ENCODE measurements at regions not wholly inside any gene's neighbourhood (a gene's known extent, or its start where the extent isn't known, plus 50 kb on each side); places are given as distances from the start of the nearest gene placed in this dataset.
"Not testable (repeated sequence)": the region's sequence is repeated elsewhere in the genome, so short reads cannot be mapped to it uniquely, and the experiment has no call there.

GRCh38 chr2:130251873-130252620 lies 53.8 kb upstream of the TUBA3E start:
- no peaks in the 10 kb centered on the region for H3K9me2 ChIP-seq (ENCODE audit: insufficient read depth)

DNA sequence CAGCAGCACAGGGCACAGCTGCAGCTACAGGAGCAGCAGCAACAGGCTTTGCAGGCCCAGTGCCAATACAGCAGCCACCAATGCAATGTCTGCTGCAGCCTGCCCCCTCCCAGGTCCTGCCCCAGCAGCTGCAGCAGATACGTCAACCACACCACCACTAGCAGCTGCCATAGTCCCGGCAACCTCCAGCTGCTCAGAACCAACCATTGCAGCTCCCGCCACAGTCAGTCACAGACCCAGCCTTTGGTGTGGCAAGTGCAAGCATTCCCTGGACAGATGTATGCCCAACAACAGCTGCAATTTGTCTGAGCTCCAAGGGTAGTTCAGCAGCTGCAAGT lies 53.3 kb upstream of the TUBA3E start:
- Histone ChIP-seq H3F3A (ENCODE audit: insufficient read depth) (no peaks in the 10 kb centered on the region), H3K9me2 (ENCODE audit: insufficient read depth) (no peaks in the 10 kb centered on the region), H3K27me3 (replicated peaks; ENCODE audit: insufficient read depth) (peaks cover 35% of the 10 kb centered on the region), H2AFZ (no peak overlapping the region), H4K20me1 (ENCODE audit: insufficient read depth) (no peaks in the 10 kb centered on the region), H3K4me3 (no peak overlapping the region), H3K4me2 (ENCODE audit: unreplicated experiment) (no peak overlapping the region), H3K79me2 (ENCODE audit: insufficient read depth) (no peaks in the 10 kb centered on the region), H3K4me1 (ENCODE audit: insufficient read depth) (no peaks in the 10 kb centered on the region), H3K9me3 (ENCODE audit: low read depth) (no peaks in the 10 kb centered on the region), H3K27ac (no peak overlapping the region), H3K36me3 (ENCODE audit: low read depth) (no peaks in the 10 kb centered on the region), H3K9ac (no peak overlapping the region)
- TF ChIP-seq EZH2 (IDR thresholded peaks at IDR 0.05; ENCODE audit: insufficient read depth, poor library complexity, severe bottlenecking) = no peak
- in situ Hi-C loops (cut with MboI) = no loop called here
- 2 to 3% methylated on average over 3 of the region's 3 CpGs for WGBS, 2 experiments (ENCODE audit: low coverage in 1 of 2, low lambda C conversion rate in 2 of 2, missing lambda C conversion rate in 2 of 2)
- DNase-seq = no peak

More at GRCh38 chr2:130251873-130252620, 53.8 kb upstream of the TUBA3E start:
- no peaks in the 10 kb centered on the region for H3F3A ChIP-seq (ENCODE audit: insufficient read depth)
- no peak overlapping the region for H3K4me3 ChIP-seq
- no peaks in the 10 kb centered on the region for H4K20me1 ChIP-seq (ENCODE audit: insufficient read depth)
- H3K4me1 ChIP-seq (ENCODE audit: insufficient read depth) = no peaks in the 10 kb centered on the region
- H3K27ac ChIP-seq = no peak overlapping the region
- no peaks in the 10 kb centered on the region for H3K36me3 ChIP-seq (ENCODE audit: low read depth)
- in situ Hi-C loops (cut with MboI) = no loop called here
- no peak for DNase-seq
- H3K9ac ChIP-seq = no peak overlapping the region
- H2AFZ ChIP-seq = no peak overlapping the region
- no peaks in the 10 kb centered on the region for H3K79me2 ChIP-seq (ENCODE audit: insufficient read depth)
- H3K27me3 ChIP-seq (replicated peaks; ENCODE audit: insufficient read depth) = peaks cover 41% of the 10 kb centered on the region
- no peak overlapping the region for H3K4me2 ChIP-seq (ENCODE audit: unreplicated experiment)
- H3K9me3 ChIP-seq (ENCODE audit: low read depth) = no peaks in the 10 kb centered on the region
- WGBS, 2 experiments (ENCODE audit: low coverage in 1 of 2, low lambda C conversion rate in 2 of 2, missing lambda C conversion rate in 2 of 2) = 21 to 23% methylated on average over 37 to 42 of the region's 46 CpGs
- TF ChIP-seq EZH2 (IDR thresholded peaks at IDR 0.05; ENCODE audit: insufficient read depth, poor library complexity, severe bottlenecking) (no peak), EZH2phosphoT487 (IDR thresholded peaks at IDR 0.05; ENCODE audit: insufficient read depth, low read depth) (no peak)

DNA sequence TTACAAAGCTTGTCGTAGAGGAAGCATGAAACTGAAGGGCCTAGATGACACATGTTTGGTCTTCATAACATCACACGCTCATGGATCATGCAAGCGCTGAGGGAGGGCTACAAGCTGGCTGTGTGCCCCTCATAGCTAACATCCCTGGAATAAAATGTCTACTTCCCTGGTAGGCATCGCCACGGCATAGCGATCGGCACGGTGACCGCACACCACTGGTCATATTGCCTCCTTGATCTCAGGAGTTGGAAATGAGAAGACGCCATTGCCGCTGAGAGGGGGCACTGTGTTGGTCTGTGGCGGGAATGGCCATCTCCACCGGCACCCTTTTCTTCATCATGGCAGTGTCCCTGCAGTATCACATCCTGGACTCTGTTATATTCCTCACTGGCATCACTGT lies 50.1 kb upstream of the TUBA3E start:
- WGBS, 2 experiments (ENCODE audit: low coverage in 1 of 2, low lambda C conversion rate in 2 of 2, missing lambda C conversion rate in 2 of 2) = 63 to 72% methylated on average over 13 of the region's 13 CpGs
- peaks cover 25% of the 10 kb centered on the region for H3K27me3 ChIP-seq (replicated peaks; ENCODE audit: insufficient read depth)
- H3K9me2 ChIP-seq (ENCODE audit: insufficient read depth); in situ Hi-C loops (cut with MboI); H3K9me3 ChIP-seq (ENCODE audit: low read depth); DNase-seq; H3K9ac ChIP-seq; H3K27ac ChIP-seq; H3F3A ChIP-seq (ENCODE audit: insufficient read depth); H3K4me3 ChIP-seq; H4K20me1 ChIP-seq (ENCODE audit: insufficient read depth); H3K36me3 ChIP-seq (ENCODE audit: low read depth); H3K79me2 ChIP-seq (ENCODE audit: insufficient read depth); H3K4me1 ChIP-seq (ENCODE audit: insufficient read depth); H2AFZ ChIP-seq; H3K4me2 ChIP-seq (ENCODE audit: unreplicated experiment): not testable (repeated sequence)
